KOPT-K1 (cell line): ENCODE measurements at regions not wholly inside any gene's neighbourhood (a gene's known extent, or its start where the extent isn't known, plus 50 kb on each side); places are given as distances from the start of the nearest gene placed in this dataset.
"Not testable (repeated sequence)": the region's sequence is repeated elsewhere in the genome, so short reads cannot be mapped to it uniquely, and the experiment has no call there.

Source experiments
- H3K27ac ChIP-seq: fragments of 200-600 bp; sonication (generic); 2 replicates; pipeline ENCODE4 v1.5.1; 2016; ENCODE audit warnings: antibody characterized with exemption, mild to moderate bottlenecking, low read depth, low read length; ENCODE audit not compliant: poor library complexity, severe bottlenecking
- H3K36me3 ChIP-seq: fragments of 200-600 bp; sonication (generic); 2 replicates; pipeline ENCODE4 v1.5.1; 2017; ENCODE audit warnings: antibody characterized with exemption, mild to moderate bottlenecking, low read length, moderate library complexity; ENCODE audit not compliant: insufficient read depth
- H3K9me3 ChIP-seq: fragments of 200-600 bp; sonication (generic); 2 replicates; pipeline ENCODE4 v1.5.1; 2017; ENCODE audit warnings: antibody characterized with exemption, low read length, mild to moderate bottlenecking; ENCODE audit not compliant: insufficient read depth, poor library complexity, severe bottlenecking

GRCh38 chr12:127143020-127143419 lies 1124.0 kb upstream of the TMEM132C start:
- no peak overlapping the region for H3K27ac ChIP-seq
- H3K9me3 ChIP-seq = peaks cover 12% of the 10 kb centered on the region
- H3K36me3 ChIP-seq = no peaks in the 10 kb centered on the region

- H3K36me3 ChIP-seq = no peaks in the 10 kb centered on the region
- no peak overlapping the region for H3K27ac ChIP-seq
- peaks cover 12% of the 10 kb centered on the region for H3K9me3 ChIP-seq
Measured at GRCh38 chr12:127144770-127145169, 1122.2 kb upstream of the TMEM132C start.

- Histone ChIP-seq H3K36me3 (no peaks in the 10 kb centered on the region), H3K27ac (no peak overlapping the region), H3K9me3 (peaks cover 12% of the 10 kb centered on the region)
Measured at GRCh38 chr12:127145241-127145928, 1121.6 kb upstream of the TMEM132C start.

- Histone ChIP-seq H3K36me3 (no peaks in the 10 kb centered on the region), H3K27ac (no peak overlapping the region), H3K9me3 (peaks cover 12% of the 10 kb centered on the region)
Measured at GRCh38 chr12:127145929-127146789, 1120.8 kb upstream of the TMEM132C start.

GRCh38 chr12:127146991-127147718 lies 1119.8 kb upstream of the TMEM132C start:
- no peaks in the 10 kb centered on the region for H3K36me3 ChIP-seq
- H3K27ac ChIP-seq = no peak overlapping the region
- peaks cover 9% of the 10 kb centered on the region for H3K9me3 ChIP-seq

GRCh38 chr12:127147724-127148123 lies 1119.2 kb upstream of the TMEM132C start:
- H3K36me3 ChIP-seq = no peaks in the 10 kb centered on the region
- H3K27ac ChIP-seq = no peak overlapping the region
- peaks cover 9% of the 10 kb centered on the region for H3K9me3 ChIP-seq

GRCh38 chr12:127148318-127148717 lies 1118.7 kb upstream of the TMEM132C start:
- no peaks in the 10 kb centered on the region for H3K36me3 ChIP-seq
- no peak overlapping the region for H3K27ac ChIP-seq
- H3K9me3 ChIP-seq = peaks cover 9% of the 10 kb centered on the region

GRCh38 chr12:127149226-127149964 lies 1117.6 kb upstream of the TMEM132C start:
- no peak overlapping the region for H3K27ac ChIP-seq
- peaks cover 9% of the 10 kb centered on the region for H3K9me3 ChIP-seq
- H3K36me3 ChIP-seq = no peaks in the 10 kb centered on the region

GRCh38 chr12:127150028-127150427 lies 1116.9 kb upstream of the TMEM132C start:
- Histone ChIP-seq H3K9me3 (peaks cover 9% of the 10 kb centered on the region), H3K27ac (no peak overlapping the region), H3K36me3 (no peaks in the 10 kb centered on the region)

GRCh38 chr12:127150479-127150878 lies 1116.5 kb upstream of the TMEM132C start:
- H3K9me3 ChIP-seq = peaks cover 9% of the 10 kb centered on the region

GRCh38 chr12:127150956-127151355 lies 1116.0 kb upstream of the TMEM132C start:
- Histone ChIP-seq H3K36me3 (no peaks in the 10 kb centered on the region), H3K9me3 (peaks cover 4% of the 10 kb centered on the region), H3K27ac (no peak overlapping the region)

More at GRCh38 chr12:127150479-127150878, 1116.5 kb upstream of the TMEM132C start:
- H3K36me3 ChIP-seq = no peaks in the 10 kb centered on the region
- no peak overlapping the region for H3K27ac ChIP-seq

GRCh38 chr12:127153996-127154395 lies 1113.0 kb upstream of the TMEM132C start:
- Histone ChIP-seq H3K9me3 (no peaks in the 10 kb centered on the region), H3K36me3 (no peaks in the 10 kb centered on the region), H3K27ac (no peak overlapping the region)

- not testable (repeated sequence) for H3K27ac ChIP-seq, H3K36me3 ChIP-seq, H3K9me3 ChIP-seq
Measured at GRCh38 chr12:127154830-127155229, 1112.1 kb upstream of the TMEM132C start.

GRCh38 chr12:127155935-127156619 lies 1110.9 kb upstream of the TMEM132C start:
- not testable (repeated sequence) for H3K9me3 ChIP-seq, H3K27ac ChIP-seq, H3K36me3 ChIP-seq
